Stimulated activated naive CD8-positive, alpha-beta T cell treated with anti-CD3 and anti-CD28 coated beads, Interleukin-15, Interleukin-2, amounts not matched to agents 100 ng/mL and 50 ng/mL, for 24 hours (primary cell): ENCODE measurements at regions not wholly inside any gene's neighbourhood (a gene's known extent, or its start where the extent isn't known, plus 50 kb on each side); places are given as distances from the start of the nearest gene placed in this dataset.

Experiments
- H3K27ac Mint-ChIP-seq: one replicate; pipeline ENCODE4 v1.8.0; 2021; ENCODE audit warnings: mild to moderate bottlenecking, mixed read lengths
- H3K27me3 Mint-ChIP-seq: one replicate; pipeline ENCODE4 v1.8.0; 2021; ENCODE audit warnings: mixed read lengths
- H3K36me3 Mint-ChIP-seq: one replicate; pipeline ENCODE4 v1.8.0; 2021; ENCODE audit warnings: low read depth, mixed read lengths
- H3K4me1 Mint-ChIP-seq: one replicate; pipeline ENCODE4 v1.8.0; 2021; ENCODE audit warnings: low read depth, mixed read lengths
- H3K4me3 Mint-ChIP-seq: one replicate; pipeline ENCODE4 v1.8.0; 2021; ENCODE audit warnings: mild to moderate bottlenecking, mixed read lengths
- H3K9me3 Mint-ChIP-seq: one replicate; pipeline ENCODE4 v1.8.0; 2021; ENCODE audit warnings: mixed read lengths

DNA sequence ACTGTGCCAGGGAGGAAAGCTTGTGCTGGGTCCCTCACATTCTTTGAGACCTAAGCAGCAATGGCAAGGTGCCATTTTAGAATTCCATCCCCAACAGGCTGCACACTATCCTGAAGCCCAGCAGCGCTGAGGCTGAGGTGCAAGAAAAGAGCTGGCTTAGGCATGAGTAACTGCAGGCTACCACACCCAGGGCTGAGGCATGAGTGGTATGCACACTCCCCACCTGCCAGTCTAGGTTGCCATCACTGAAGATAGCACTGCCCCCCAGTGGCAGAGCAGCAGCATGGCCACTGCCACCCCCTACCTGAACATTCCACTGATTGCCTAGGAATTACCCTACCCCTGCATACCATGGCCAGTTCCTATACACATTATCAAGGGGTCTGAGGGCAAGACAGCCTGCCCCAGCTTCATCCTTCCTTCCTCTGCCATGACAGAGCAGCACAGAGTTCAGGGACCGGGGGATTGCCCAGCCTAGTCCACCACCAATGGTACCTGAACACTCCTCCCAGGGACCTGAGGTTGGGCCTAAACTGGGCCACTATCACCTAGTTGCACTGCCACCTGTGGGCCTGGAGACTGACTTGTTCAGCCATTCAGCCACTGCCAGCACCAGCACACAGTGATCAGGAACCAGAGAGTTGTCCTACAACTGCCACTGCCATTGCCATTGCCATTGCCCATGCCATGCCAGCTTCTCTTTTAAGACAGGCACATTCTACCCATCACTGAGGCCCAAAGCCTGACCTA is 129.8 kb downstream of the SATB1 start:
- no peaks in the 10 kb centered on the region for H3K4me1 Mint-ChIP-seq
- H3K27me3 Mint-ChIP-seq = no peaks in the 10 kb centered on the region
- H3K36me3 Mint-ChIP-seq = peaks cover 11% of the 10 kb centered on the region
- H3K4me3 Mint-ChIP-seq = no peak overlapping the region
- peaks cover 12% of the 10 kb centered on the region for H3K9me3 Mint-ChIP-seq
- H3K27ac Mint-ChIP-seq = no peak overlapping the region

DNA sequence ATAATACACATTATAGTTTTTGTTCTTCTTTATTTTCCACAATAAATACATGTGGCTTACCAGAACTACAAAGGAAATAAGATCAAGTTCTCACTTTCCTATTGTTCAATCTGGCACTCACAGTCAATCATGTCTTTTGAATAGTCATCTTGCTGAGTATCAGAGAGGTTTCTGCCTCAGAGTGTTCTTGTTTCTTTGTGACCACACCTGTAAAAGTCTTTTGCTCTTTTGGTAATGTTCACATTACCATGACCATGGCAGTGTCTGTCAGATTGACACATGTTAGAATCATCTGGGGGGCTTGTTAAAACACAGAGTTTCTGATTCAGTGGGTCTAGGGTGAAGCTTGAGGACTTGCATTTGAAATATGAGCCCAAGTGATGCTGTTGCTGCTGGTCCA is 135.0 kb downstream of the SATB1 start:
- H3K27ac Mint-ChIP-seq = no peak overlapping the region
- no peaks in the 10 kb centered on the region for H3K27me3 Mint-ChIP-seq
- H3K36me3 Mint-ChIP-seq = no peaks in the 10 kb centered on the region
- no peaks in the 10 kb centered on the region for H3K9me3 Mint-ChIP-seq
- no peak overlapping the region for H3K4me3 Mint-ChIP-seq
- H3K4me1 Mint-ChIP-seq = no peaks in the 10 kb centered on the region

DNA sequence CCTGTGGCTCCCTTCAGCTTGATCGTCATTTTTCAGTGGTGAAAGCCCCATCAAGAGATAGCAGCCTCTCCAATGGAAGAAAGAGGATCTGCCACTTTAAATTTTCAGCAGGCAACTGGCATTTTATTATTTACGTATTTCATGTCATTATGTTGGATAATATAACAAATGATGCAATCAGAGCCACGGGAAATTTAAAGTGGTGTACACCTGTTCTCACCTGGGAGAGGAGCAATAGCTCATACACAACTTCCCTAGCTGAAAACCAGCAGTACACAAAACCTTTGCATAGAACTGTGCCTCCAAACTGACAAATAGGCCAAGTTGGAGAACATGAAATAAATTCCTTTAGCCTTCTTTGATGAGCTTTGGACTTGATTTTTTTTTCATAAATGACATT is 136.9 kb downstream of the SATB1 start:
- Mint-ChIP-seq H3K4me1 (no peaks in the 10 kb centered on the region), H3K36me3 (no peaks in the 10 kb centered on the region), H3K27ac (no peak overlapping the region), H3K27me3 (no peaks in the 10 kb centered on the region), H3K9me3 (no peaks in the 10 kb centered on the region), H3K4me3 (no peak overlapping the region)

DNA sequence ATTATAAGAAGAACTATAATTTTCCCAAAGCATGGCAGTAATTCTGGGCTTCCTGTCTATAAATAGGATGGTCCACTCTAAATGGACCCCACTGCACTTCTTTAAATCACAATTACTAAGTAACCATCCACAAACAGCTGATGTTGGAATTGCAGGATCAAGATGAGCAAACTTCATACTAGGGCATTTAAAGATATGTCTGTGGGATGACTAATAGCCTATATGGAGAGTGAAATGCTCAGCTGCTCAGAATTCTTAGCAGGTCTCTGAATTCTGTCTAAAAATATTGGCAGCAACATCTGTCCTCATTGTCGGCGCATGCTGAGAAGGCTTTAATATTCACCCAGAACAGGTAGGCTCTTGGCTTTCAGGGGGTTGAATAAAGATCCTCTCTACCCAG is 140.4 kb downstream of the SATB1 start:
- Mint-ChIP-seq H3K4me1 (no peaks in the 10 kb centered on the region), H3K36me3 (no peaks in the 10 kb centered on the region), H3K27me3 (peaks cover 4% of the 10 kb centered on the region), H3K4me3 (no peak overlapping the region), H3K9me3 (peaks cover 4% of the 10 kb centered on the region), H3K27ac (no peak overlapping the region)

DNA sequence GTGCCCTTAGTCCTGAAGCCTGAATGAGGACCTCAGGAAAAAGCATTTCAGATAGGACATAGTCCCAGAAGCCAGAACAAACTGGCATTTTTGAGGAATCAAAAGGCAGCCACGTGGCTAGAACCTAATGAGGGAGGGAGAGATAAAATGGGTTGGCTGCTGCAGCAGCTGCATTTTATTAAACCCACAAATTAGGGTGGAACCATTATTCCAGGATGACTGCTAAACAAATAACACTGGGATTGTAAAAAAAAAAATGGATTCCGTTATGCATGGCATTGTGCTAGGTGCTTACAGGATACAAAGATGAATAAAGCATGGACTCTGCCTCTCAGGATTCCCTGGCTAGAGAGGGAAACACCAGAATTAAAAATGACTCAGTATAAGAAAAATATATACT is 141.5 kb downstream of the SATB1 start:
- Mint-ChIP-seq H3K36me3 (no peaks in the 10 kb centered on the region), H3K27me3 (peaks cover 4% of the 10 kb centered on the region), H3K4me3 (no peak overlapping the region), H3K4me1 (no peaks in the 10 kb centered on the region), H3K9me3 (peaks cover 4% of the 10 kb centered on the region), H3K27ac (no peak overlapping the region)

GRCh38 chr3:18282507-18282906 is 142.6 kb downstream of the SATB1 start:
- H3K27me3 Mint-ChIP-seq = peaks cover 4% of the 10 kb centered on the region

GRCh38 chr3:18279226-18279737 is 145.9 kb downstream of the SATB1 start:
- Mint-ChIP-seq H3K27me3 (peaks cover 4% of the 10 kb centered on the region), H3K27ac (no peak overlapping the region), H3K4me1 (no peaks in the 10 kb centered on the region), H3K36me3 (no peaks in the 10 kb centered on the region), H3K9me3 (peaks cover 4% of the 10 kb centered on the region), H3K4me3 (no peak overlapping the region)

More at GRCh38 chr3:18282507-18282906, 142.6 kb downstream of the SATB1 start:
- no peak overlapping the region for H3K27ac Mint-ChIP-seq
- peaks cover 4% of the 10 kb centered on the region for H3K9me3 Mint-ChIP-seq
- H3K36me3 Mint-ChIP-seq = no peaks in the 10 kb centered on the region
- no peaks in the 10 kb centered on the region for H3K4me1 Mint-ChIP-seq
- no peak overlapping the region for H3K4me3 Mint-ChIP-seq

DNA sequence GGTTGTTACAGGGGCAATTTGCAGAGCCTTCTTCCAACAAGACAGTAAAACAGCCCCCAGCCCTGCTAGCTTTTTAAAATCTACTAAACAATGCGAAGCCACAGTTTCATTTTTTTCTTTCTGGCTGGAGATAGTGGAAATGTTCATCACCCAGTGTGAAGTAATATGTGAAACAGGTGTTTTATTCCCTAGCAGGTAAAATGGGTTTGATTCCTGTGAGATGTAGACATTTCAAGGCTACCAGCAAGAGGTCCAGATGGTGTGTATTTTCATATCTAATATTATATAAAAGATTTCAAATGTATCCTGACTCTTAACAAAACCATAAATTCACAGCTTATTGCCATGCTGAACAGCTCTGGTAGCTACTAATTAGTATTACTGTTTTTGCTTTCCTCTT is 160.3 kb downstream of the SATB1 start:
- Mint-ChIP-seq H3K9me3 (no peaks in the 10 kb centered on the region), H3K27me3 (no peaks in the 10 kb centered on the region), H3K36me3 (no peaks in the 10 kb centered on the region), H3K27ac (no peak overlapping the region), H3K4me1 (no peaks in the 10 kb centered on the region), H3K4me3 (no peak overlapping the region)

DNA sequence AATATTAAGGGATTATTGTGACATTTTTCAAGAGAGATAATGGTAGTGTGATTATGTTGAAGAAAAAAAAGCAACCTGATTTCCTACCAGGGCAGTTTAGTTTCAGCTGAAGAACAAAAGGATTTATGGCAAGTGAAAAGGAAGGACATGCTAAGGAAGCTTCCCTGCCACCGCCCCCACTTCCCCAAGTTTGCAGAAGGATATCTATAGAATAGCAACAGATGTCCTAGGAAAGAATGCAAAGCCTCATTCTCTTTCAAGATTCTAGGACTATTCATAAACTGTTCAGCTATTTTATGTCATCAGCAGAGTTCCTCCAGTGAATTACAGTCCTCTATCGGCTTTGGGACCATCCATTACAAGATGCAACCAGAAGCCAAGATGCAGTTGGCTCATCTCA is 160.8 kb downstream of the SATB1 start:
- Mint-ChIP-seq H3K9me3 (no peaks in the 10 kb centered on the region), H3K27ac (no peak overlapping the region), H3K4me1 (no peaks in the 10 kb centered on the region), H3K27me3 (no peaks in the 10 kb centered on the region), H3K4me3 (no peak overlapping the region), H3K36me3 (no peaks in the 10 kb centered on the region)

DNA sequence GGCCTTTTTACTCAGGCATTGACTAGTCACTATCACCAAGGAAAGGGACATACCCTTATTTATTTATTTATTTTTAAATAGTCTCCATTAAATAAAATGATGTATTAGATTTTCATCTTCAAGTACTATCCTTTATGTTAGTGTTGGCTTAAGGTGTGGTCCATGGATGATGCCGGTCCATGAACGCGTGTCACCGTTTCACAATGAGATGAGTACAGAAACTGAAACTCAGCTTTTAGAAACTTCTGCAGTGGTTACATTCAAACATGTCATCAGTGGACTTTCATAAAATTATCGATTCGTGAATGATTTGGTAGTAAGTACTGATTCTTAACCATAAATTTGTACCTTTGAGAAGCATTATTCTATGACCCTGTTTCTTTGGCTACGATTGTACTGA is 166.6 kb downstream of the SATB1 start:
- Mint-ChIP-seq H3K4me1 (no peaks in the 10 kb centered on the region), H3K4me3 (no peak overlapping the region), H3K9me3 (no peaks in the 10 kb centered on the region), H3K36me3 (no peaks in the 10 kb centered on the region), H3K27me3 (no peaks in the 10 kb centered on the region), H3K27ac (no peak overlapping the region)

- Mint-ChIP-seq H3K27ac (no peak overlapping the region), H3K4me3 (no peak overlapping the region), H3K27me3 (no peaks in the 10 kb centered on the region), H3K4me1 (peaks cover 3% of the 10 kb centered on the region), H3K36me3 (no peaks in the 10 kb centered on the region), H3K9me3 (no peaks in the 10 kb centered on the region)
These were observed 172.6 kb downstream of the SATB1 start for GRCh38 chr3:18252578-18252977.

DNA sequence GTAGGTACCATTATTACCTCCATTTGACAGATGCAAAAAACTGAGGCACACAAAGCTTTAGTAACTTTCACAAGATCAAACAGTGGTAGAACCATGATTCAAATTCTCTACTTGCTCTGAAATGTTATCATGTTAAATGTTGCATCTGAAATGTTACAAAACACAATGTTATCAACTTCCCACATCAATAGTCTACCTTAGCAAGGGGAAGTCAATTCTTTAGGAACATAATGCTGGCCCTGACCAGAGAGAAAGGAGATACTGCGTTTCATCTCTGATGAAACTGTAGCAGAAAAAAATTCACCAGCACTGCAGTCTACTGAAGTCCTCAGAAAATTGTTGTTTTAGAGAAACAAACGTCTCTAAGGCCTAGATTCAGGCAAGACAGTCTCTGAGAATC is 174.1 kb downstream of the SATB1 start:
- no peak overlapping the region for H3K4me3 Mint-ChIP-seq
- H3K4me1 Mint-ChIP-seq = peaks cover 3% of the 10 kb centered on the region
- H3K27ac Mint-ChIP-seq = no peak overlapping the region

GRCh38 chr3:18249126-18249525 is 176.0 kb downstream of the SATB1 start:
- Mint-ChIP-seq H3K27ac (no peak overlapping the region), H3K36me3 (no peaks in the 10 kb centered on the region), H3K4me1 (peaks cover 3% of the 10 kb centered on the region), H3K9me3 (no peaks in the 10 kb centered on the region), H3K27me3 (no peaks in the 10 kb centered on the region), H3K4me3 (no peak overlapping the region)

More for the DNA sequence above, 174.1 kb downstream of the SATB1 start:
- Mint-ChIP-seq H3K9me3 (no peaks in the 10 kb centered on the region), H3K36me3 (no peaks in the 10 kb centered on the region), H3K27me3 (no peaks in the 10 kb centered on the region)

- H3K36me3 Mint-ChIP-seq = no peaks in the 10 kb centered on the region
- H3K27ac Mint-ChIP-seq = no peak overlapping the region
- peaks cover 3% of the 10 kb centered on the region for H3K4me1 Mint-ChIP-seq
- H3K9me3 Mint-ChIP-seq = no peaks in the 10 kb centered on the region
- no peak overlapping the region for H3K4me3 Mint-ChIP-seq
- peaks cover 5% of the 10 kb centered on the region for H3K27me3 Mint-ChIP-seq
These were observed 177.3 kb downstream of the SATB1 start for GRCh38 chr3:18247776-18248310.

GRCh38 chr3:18247139-18247695 is 177.9 kb downstream of the SATB1 start:
- no peak overlapping the region for H3K27ac Mint-ChIP-seq
- peaks cover 5% of the 10 kb centered on the region for H3K27me3 Mint-ChIP-seq
- H3K4me1 Mint-ChIP-seq = no peaks in the 10 kb centered on the region
- no peaks in the 10 kb centered on the region for H3K36me3 Mint-ChIP-seq
- no peak overlapping the region for H3K4me3 Mint-ChIP-seq
- H3K9me3 Mint-ChIP-seq = no peaks in the 10 kb centered on the region
